H9 (cell line): ENCODE measurements at regions not wholly inside any gene's neighbourhood (a gene's known extent, or its start where the extent isn't known, plus 50 kb on each side); places are given as distances from the start of the nearest gene placed in this dataset.

ENCODE experiments used
- DNase-seq: peaks from one replicate; pipeline ENCODE4 v3.0.0-alpha.2; 2017
- H2AFZ ChIP-seq: one replicate; pipeline ENCODE4 v1.6.1; 2013; ENCODE audit warnings: mild to moderate bottlenecking, low read length, control low read depth, moderate library complexity
- H2AK5ac ChIP-seq: 2 replicates; pipeline ENCODE4 v1.6.1; 2013; ENCODE audit warnings: low read length, control low read depth, mixed read lengths; ENCODE audit not compliant: insufficient read length
- H2BK120ac ChIP-seq: one replicate; pipeline ENCODE4 v1.6.1; 2013; ENCODE audit warnings: low read depth, mild to moderate bottlenecking, low read length, control low read depth, inconsistent platforms; ENCODE audit not compliant: poor library complexity, severe bottlenecking
- H2BK12ac ChIP-seq: 2 replicates; pipeline ENCODE4 v1.6.1; 2013; ENCODE audit warnings: low read length, control low read depth, mixed read lengths, low read depth; ENCODE audit not compliant: insufficient read length
- H2BK15ac ChIP-seq: 2 replicates; pipeline ENCODE4 v1.6.1; 2013; ENCODE audit warnings: low read depth, low read length, control low read depth
- H2BK20ac ChIP-seq: one replicate; pipeline ENCODE4 v1.6.1; 2013; ENCODE audit warnings: low read depth, mild to moderate bottlenecking, low read length, control low read depth, inconsistent platforms; ENCODE audit not compliant: poor library complexity, severe bottlenecking
- H2BK5ac ChIP-seq: 2 replicates; pipeline ENCODE4 v1.6.1; 2013; ENCODE audit warnings: low read length, control low read depth, mixed read lengths; ENCODE audit not compliant: insufficient read length
- H3K14ac ChIP-seq: 2 replicates; pipeline ENCODE4 v1.6.1; 2013; ENCODE audit warnings: low read length, control low read depth; ENCODE audit not compliant: insufficient read depth
- H3K18ac ChIP-seq: 2 replicates; pipeline ENCODE4 v1.6.1; 2013; ENCODE audit warnings: low read depth, mild to moderate bottlenecking, mixed read lengths, low read length, control low read depth; ENCODE audit not compliant: insufficient read length
- H3K23ac ChIP-seq: 2 replicates; pipeline ENCODE4 v1.6.1; 2013; ENCODE audit warnings: low read length, control low read depth, mixed read lengths, low read depth; ENCODE audit not compliant: insufficient read length
- H3K23me2 ChIP-seq: 2 replicates; pipeline ENCODE4 v1.6.1; 2013; ENCODE audit warnings: low read depth, mild to moderate bottlenecking, mixed read lengths, low read length, control low read depth; ENCODE audit not compliant: insufficient read length, poor library complexity, severe bottlenecking
- H3K27ac ChIP-seq: 2 replicates; pipeline ENCODE4 v1.5.1; 2013; ENCODE audit warnings: low read length, control low read depth, mixed read lengths, low read depth; ENCODE audit not compliant: insufficient read length
- H3K27me3 ChIP-seq: 2 replicates; pipeline ENCODE4 v1.6.1; 2013; ENCODE audit warnings: low read length, control low read depth, inconsistent platforms; ENCODE audit not compliant: insufficient read depth
- H3K4ac ChIP-seq: 2 replicates; pipeline ENCODE4 v1.6.1; 2013; ENCODE audit warnings: low read depth, mild to moderate bottlenecking, control low read depth, inconsistent platforms, low read length, moderate library complexity
- H3K4me1 ChIP-seq: 2 replicates; pipeline ENCODE4 v1.6.1; 2013; ENCODE audit warnings: low read length, control low read depth, inconsistent platforms; ENCODE audit not compliant: insufficient read depth
- H3K4me2 ChIP-seq: 2 replicates; pipeline ENCODE4 v1.6.1; 2013; ENCODE audit warnings: low read length, control low read depth, mixed read lengths; ENCODE audit not compliant: insufficient read length, insufficient read depth
- H3K56ac ChIP-seq: 2 replicates; pipeline ENCODE4 v1.6.1; 2013; ENCODE audit warnings: low read depth, mild to moderate bottlenecking, mixed read lengths, low read length, control low read depth; ENCODE audit not compliant: insufficient read length
- H3K79me1 ChIP-seq: 2 replicates; pipeline ENCODE4 v1.6.1; 2013; ENCODE audit warnings: low read depth, mild to moderate bottlenecking, moderate library complexity, low read length, control low read depth, inconsistent platforms; ENCODE audit not compliant: insufficient read depth, poor library complexity, severe bottlenecking
- H3K79me2 ChIP-seq: 2 replicates; pipeline ENCODE4 v1.6.1; 2013; ENCODE audit warnings: low read length, control low read depth, inconsistent platforms; ENCODE audit not compliant: insufficient read depth
- H3K9ac ChIP-seq: 2 replicates; pipeline ENCODE4 v1.6.1; 2013; ENCODE audit warnings: low read length, control low read depth, mixed read lengths; ENCODE audit not compliant: insufficient read length; ENCODE audit errors: extremely low read depth
- H3K9me3 ChIP-seq: one replicate; pipeline ENCODE4 v1.6.1; 2013; ENCODE audit warnings: low read depth, low read length, inconsistent platforms; ENCODE audit not compliant: control insufficient read depth
- H3T11ph ChIP-seq: one replicate; pipeline ENCODE4 v1.6.1; 2013; ENCODE audit warnings: mild to moderate bottlenecking, low read length, control low read depth, inconsistent platforms
- H4K20me1 ChIP-seq: one replicate; pipeline ENCODE4 v1.6.1; 2013; ENCODE audit not compliant: control insufficient read depth, insufficient read length, insufficient read depth
- H4K5ac ChIP-seq: 2 replicates; pipeline ENCODE4 v1.6.1; 2013; ENCODE audit warnings: low read depth, mild to moderate bottlenecking, mixed read lengths, low read length, control low read depth; ENCODE audit not compliant: insufficient read length
- H4K8ac ChIP-seq: replicated peaks from 2 replicates; pipeline ENCODE4 v1.6.1; 2013; ENCODE audit warnings: low read length, control low read depth, mixed read lengths, low read depth; ENCODE audit not compliant: insufficient read length
- H4K91ac ChIP-seq: 2 replicates; pipeline ENCODE4 v1.6.1; 2013; ENCODE audit warnings: low read depth, mild to moderate bottlenecking, moderate library complexity, mixed read lengths, low read length, control low read depth; ENCODE audit not compliant: insufficient read length
- H3K27ac Mint-ChIP-seq, 3 experiments: 2 replicates in 2 of 3; 3 replicates in 1 of 3; pipeline ENCODE4 v1.8.0; 2020 to 2021; ENCODE audit warnings: mixed read lengths in 3 of 3, mild to moderate bottlenecking in 1 of 3, moderate library complexity in 1 of 3
- H3K27me3 Mint-ChIP-seq: 2 replicates; pipeline ENCODE4 v1.8.0; 2021; ENCODE audit warnings: low read depth, mild to moderate bottlenecking, moderate library complexity, mixed read lengths
- H3K36me3 Mint-ChIP-seq, 3 experiments: 2 replicates in 2 of 3; 3 replicates in 1 of 3; pipeline ENCODE4 v1.8.0; 2020 to 2021; ENCODE audit warnings: low read depth in 3 of 3, mixed read lengths in 3 of 3; ENCODE audit not compliant: insufficient read depth in 1 of 3
- H3K4me1 Mint-ChIP-seq, 2 experiments: 2 replicates each; pipeline ENCODE4 v1.8.0; 2020; ENCODE audit warnings: mixed read lengths in 2 of 2
- H3K4me3 Mint-ChIP-seq, 2 experiments: 2 replicates in 1 of 2; 3 replicates in 1 of 2; pipeline ENCODE4 v1.8.0; 2020 to 2021; ENCODE audit warnings: mild to moderate bottlenecking in 2 of 2, mixed read lengths in 2 of 2, moderate library complexity in 1 of 2
- H3K9me3 Mint-ChIP-seq, 2 experiments: 2 replicates in 1 of 2; 3 replicates in 1 of 2; pipeline ENCODE4 v1.8.0; 2020; ENCODE audit warnings: mild to moderate bottlenecking in 2 of 2, mixed read lengths in 2 of 2, moderate library complexity in 1 of 2
- CTCF ChIP-seq: fragments of 200-600 bp; sonication (generic); conservative IDR thresholded peaks from 3 replicates; pipeline ENCODE4 v1.8.0; 2021; ENCODE audit warnings: antibody characterized with exemption, mild to moderate bottlenecking

DNA sequence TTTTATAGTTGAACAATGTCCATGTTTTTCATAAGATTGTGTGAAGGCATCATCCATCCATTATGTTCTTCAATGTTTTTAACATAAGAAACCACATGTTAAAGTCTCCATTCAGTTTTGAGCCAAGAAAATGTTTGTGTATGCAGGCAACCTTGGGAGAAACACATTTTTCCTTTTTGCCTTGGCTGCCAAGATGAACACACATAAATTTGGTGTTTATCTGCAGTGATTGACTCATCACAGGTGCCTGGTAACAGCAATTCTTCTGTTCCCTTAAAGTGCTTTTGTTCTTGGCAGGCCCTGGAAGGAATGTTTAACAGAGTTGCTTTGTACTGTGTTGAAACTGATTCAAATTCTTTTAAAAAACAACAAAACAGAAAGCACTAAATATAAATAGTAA is 709.9 kb upstream of the ADGRL4 start:
- Histone ChIP-seq H2BK20ac (no peak overlapping the region), H3K4me1 (peaks cover 3% of the 10 kb centered on the region; the same call in 1 of the 2 replicates), H3K27me3 (no peaks in the 10 kb centered on the region), H3K9ac (no peak overlapping the region), H2BK120ac (no peak overlapping the region), H3K56ac (no peak overlapping the region), H3K9me3 (no peaks in the 10 kb centered on the region), H3K23ac (no peak overlapping the region), H3K79me2 (no peaks in the 10 kb centered on the region), H2BK15ac (no peak overlapping the region), H3K18ac (no peak overlapping the region), H4K5ac (no peak overlapping the region), H2BK12ac (no peak overlapping the region), H3K27ac (no peak overlapping the region), H3K4ac (no peak overlapping the region), H3K79me1 (no peaks in the 10 kb centered on the region), H3K23me2 (no peaks in the 10 kb centered on the region), H2AFZ (no peak overlapping the region), H4K91ac (no peak overlapping the region), H2BK5ac (no peak overlapping the region), H4K20me1 (no peaks in the 10 kb centered on the region), H2AK5ac (no peak overlapping the region), H3T11ph (no peak overlapping the region), H4K8ac (no peak overlapping the region), H3K4me2 (no peak overlapping the region), H3K14ac (no peak overlapping the region)
- H3K4me3 Mint-ChIP-seq: no peak overlapping the region
- TF ChIP-seq CTCF: no peak
- DNase-seq: no peak
- H3K27ac Mint-ChIP-seq: peak overlapping the region in 1 of 3 experiments; percentile 75; a peak in 1 of 7 replicates
- H3K9me3 Mint-ChIP-seq: peaks cover 23 to 24% of the 10 kb centered on the region in 2 experiments
- H3K27me3 Mint-ChIP-seq: no peaks in the 10 kb centered on the region
- H3K4me1 Mint-ChIP-seq: peaks cover 7 to 11% of the 10 kb centered on the region in 2 experiments
- peaks cover 13 to 25% (median 21%) of the 10 kb centered on the region in 3 experiments for H3K36me3 Mint-ChIP-seq
